Vagina (tissue), 2 donors: ENCODE measurements at regions not wholly inside any gene's neighbourhood (a gene's known extent, or its start where the extent isn't known, plus 50 kb on each side); places are given as distances from the start of the nearest gene placed in this dataset.
"Not testable (repeated sequence)": the region's sequence is repeated elsewhere in the genome, so short reads cannot be mapped to it uniquely, and the experiment has no call there.

Experiments
- DNase-seq, 2 donors: peaks; one replicate each; pipeline ENCODE4 v3.0.0-alpha.2; 2017; ENCODE audit errors: extremely low spot score in 2 of 2
- H3K27ac ChIP-seq: fragments of 200-600 bp; sonication (generic); one replicate; pipeline ENCODE4 v1.5.1; 2019
- H3K27me3 ChIP-seq: fragments of 200-600 bp; sonication (generic); one replicate; pipeline ENCODE4 v1.5.1; 2019
- H3K36me3 ChIP-seq, 2 donors: fragments of 200-600 bp; sonication (generic); one replicate each; pipeline ENCODE4 v1.5.1; 2017 to 2019
- H3K4me1 ChIP-seq: fragments of 200-600 bp; sonication (generic); one replicate; pipeline ENCODE4 v1.5.1; 2019
- H3K4me3 ChIP-seq, 2 donors: fragments of 200-600 bp; sonication (generic); 1 replicate in 1 of 2; 2 replicates in 1 of 2; pipeline ENCODE4 v1.5.1; 2016 to 2019
- H3K9me3 ChIP-seq: fragments of 200-600 bp; sonication (generic); one replicate; pipeline ENCODE4 v1.5.1; 2019
- POLR2A ChIP-seq, 2 donors: fragments of 450-650 bp; IDR thresholded peaks; one replicate each; pipeline ENCODE4 v1.6.1; 2017; ENCODE audit warnings: antibody characterized with exemption in 2 of 2, mild to moderate bottlenecking in 2 of 2, moderate library complexity in 2 of 2
- POLR2AphosphoS5 ChIP-seq, 2 donors: sonication (generic); formaldehyde crosslinking; IDR thresholded peaks; one replicate each; pipeline ENCODE4 v1.9.0; 2017; ENCODE audit warnings: antibody characterized with exemption in 2 of 2, mild to moderate bottlenecking in 2 of 2, low read depth in 1 of 2; ENCODE audit not compliant: insufficient read depth in 1 of 2
- intact Hi-C: fragments of 100-400 bp; cut with DNase I; formaldehyde crosslinking; loops from one replicate; pipeline ENCODE4 v1.15.1; 2023
- TF ChIP-seq, protein P1 (sequence below), 3 experiments: fragments of 450-650 bp in 2 of 3; fragments of 200-600 bp in 1 of 3; sonication (generic) in 1 of 3; IDR thresholded peaks; one replicate each; pipeline ENCODE4 v1.5.1; 2017 to 2019; ENCODE audit warnings: antibody characterized with exemption in 3 of 3, mild to moderate bottlenecking in 2 of 3, moderate library complexity in 2 of 3

DNA sequence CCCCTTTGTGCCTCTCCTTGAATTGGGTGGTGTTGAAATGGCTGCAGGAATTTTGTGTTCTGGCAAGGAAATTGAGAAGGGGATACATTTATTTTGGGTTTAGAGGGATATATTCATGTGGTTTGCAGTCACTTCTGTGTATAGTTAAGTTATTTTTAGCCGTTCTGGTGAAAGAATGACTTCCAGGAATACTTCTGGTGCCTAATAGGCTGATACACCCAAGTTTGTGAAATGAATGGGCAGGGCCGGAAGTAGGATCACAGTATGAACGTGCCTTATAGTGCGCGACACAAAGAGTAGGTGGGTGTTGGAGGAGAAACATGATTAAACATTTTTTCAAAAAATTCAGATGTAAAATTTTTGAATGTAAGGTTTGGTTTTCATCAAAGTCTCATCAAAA lies 168.6 kb upstream of the ATP5MC3 start:
- no peaks in the 10 kb centered on the region for H3K36me3 ChIP-seq
- H3K27me3 ChIP-seq: no peaks in the 10 kb centered on the region
- TF ChIP-seq, protein P1, sequence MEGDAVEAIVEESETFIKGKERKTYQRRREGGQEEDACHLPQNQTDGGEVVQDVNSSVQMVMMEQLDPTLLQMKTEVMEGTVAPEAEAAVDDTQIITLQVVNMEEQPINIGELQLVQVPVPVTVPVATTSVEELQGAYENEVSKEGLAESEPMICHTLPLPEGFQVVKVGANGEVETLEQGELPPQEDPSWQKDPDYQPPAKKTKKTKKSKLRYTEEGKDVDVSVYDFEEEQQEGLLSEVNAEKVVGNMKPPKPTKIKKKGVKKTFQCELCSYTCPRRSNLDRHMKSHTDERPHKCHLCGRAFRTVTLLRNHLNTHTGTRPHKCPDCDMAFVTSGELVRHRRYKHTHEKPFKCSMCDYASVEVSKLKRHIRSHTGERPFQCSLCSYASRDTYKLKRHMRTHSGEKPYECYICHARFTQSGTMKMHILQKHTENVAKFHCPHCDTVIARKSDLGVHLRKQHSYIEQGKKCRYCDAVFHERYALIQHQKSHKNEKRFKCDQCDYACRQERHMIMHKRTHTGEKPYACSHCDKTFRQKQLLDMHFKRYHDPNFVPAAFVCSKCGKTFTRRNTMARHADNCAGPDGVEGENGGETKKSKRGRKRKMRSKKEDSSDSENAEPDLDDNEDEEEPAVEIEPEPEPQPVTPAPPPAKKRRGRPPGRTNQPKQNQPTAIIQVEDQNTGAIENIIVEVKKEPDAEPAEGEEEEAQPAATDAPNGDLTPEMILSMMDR (IDR thresholded peaks at IDR 0.05): no peak
- TF ChIP-seq POLR2A (IDR thresholded peaks at IDR 0.05): no peak
- no peak overlapping the region for H3K4me3 ChIP-seq
- H3K4me1 ChIP-seq: peaks cover 6% of the 10 kb centered on the region
- no peak for DNase-seq
- H3K9me3 ChIP-seq: no peaks in the 10 kb centered on the region
- H3K27ac ChIP-seq: no peak overlapping the region
- intact Hi-C loops: no loop called here

DNA sequence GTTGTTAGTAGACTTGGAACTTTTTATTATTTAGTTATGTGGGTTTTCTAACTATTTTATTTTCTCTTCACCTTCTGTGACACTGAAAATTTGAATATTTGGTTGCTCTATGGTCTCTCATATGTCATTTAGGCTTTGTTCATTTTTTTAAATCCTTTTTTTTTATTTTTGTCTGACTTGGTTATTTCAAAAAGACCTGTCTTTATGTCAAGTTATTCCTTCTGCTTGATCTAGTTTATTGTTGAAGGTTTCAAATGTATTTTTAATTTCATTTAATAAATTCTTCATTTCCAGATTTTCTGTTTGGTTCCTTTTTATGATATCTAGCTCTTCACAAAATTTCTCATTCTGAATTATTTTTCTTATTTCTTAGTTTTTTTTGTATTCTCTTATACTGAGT lies 160.6 kb upstream of the ATP5MC3 start:
- H3K9me3 ChIP-seq: no peaks in the 10 kb centered on the region
- H3K4me1 ChIP-seq: no peaks in the 10 kb centered on the region
- H3K4me3 ChIP-seq: no peak overlapping the region
- intact Hi-C loops: no loop called here
- DNase-seq: no peak
- H3K27me3 ChIP-seq: no peaks in the 10 kb centered on the region
- H3K36me3 ChIP-seq: no peaks in the 10 kb centered on the region
- H3K27ac ChIP-seq: no peak overlapping the region
- no peak for TF ChIP-seq POLR2A (IDR thresholded peaks at IDR 0.05)
- no peak for TF ChIP-seq POLR2AphosphoS5 (IDR thresholded peaks at IDR 0.05; ENCODE audit: insufficient read depth in 1 of 2, low read depth in 1 of 2)
- TF ChIP-seq, protein P1 (IDR thresholded peaks at IDR 0.05): no peak

DNA sequence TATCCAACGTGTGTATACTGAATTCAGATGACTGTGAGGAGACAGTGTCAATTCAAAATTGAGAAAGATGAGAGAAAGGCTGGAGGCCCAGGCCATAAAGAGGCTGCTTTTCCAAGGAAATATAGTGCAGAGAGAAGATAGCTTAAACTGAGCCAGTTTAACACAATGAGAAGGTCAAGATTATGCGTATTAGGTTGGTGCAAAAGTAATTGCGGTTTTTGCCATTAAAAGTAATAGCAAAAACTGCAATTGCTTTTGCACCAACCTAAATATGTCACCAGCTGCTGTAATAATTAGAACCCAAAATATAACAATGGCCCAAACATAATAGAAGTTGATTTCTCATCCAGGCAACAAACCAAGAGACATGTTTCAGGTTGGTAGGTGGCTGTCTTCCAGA lies 148.7 kb upstream of the ATP5MC3 start:
- no peaks in the 10 kb centered on the region for H3K4me1 ChIP-seq
- TF ChIP-seq, protein P1 (IDR thresholded peaks at IDR 0.05): no peak
- TF ChIP-seq POLR2A (IDR thresholded peaks at IDR 0.05): no peak
- TF ChIP-seq POLR2AphosphoS5 (IDR thresholded peaks at IDR 0.05; ENCODE audit: insufficient read depth in 1 of 2, low read depth in 1 of 2): no peak
- DNase-seq: no peak
- H3K9me3 ChIP-seq: no peaks in the 10 kb centered on the region
- H3K27ac ChIP-seq: no peak overlapping the region
- no peak overlapping the region for H3K4me3 ChIP-seq
- H3K27me3 ChIP-seq: no peaks in the 10 kb centered on the region
- intact Hi-C loops: no loop called here
- H3K36me3 ChIP-seq: no peaks in the 10 kb centered on the region

DNA sequence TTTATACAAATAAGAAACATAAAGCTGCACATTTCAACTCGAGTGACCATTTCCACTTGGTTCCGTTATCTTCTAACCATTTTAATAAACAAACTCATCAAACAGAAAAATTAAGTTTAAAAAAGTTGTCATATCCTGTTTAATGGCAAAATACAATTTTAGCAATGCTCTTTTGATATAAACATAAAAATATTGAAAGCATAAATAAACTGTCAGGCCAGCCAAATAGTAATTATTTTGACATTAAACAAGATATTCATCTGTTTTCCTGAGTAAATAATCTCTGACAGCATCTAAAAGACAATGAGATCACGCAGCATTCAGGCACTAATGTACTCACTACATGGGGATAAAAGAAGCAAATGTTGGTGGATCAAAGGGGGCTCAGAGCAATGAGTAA lies 145.3 kb upstream of the ATP5MC3 start:
- no peaks in the 10 kb centered on the region for H3K27me3 ChIP-seq
- no peak for DNase-seq
- H3K9me3 ChIP-seq: no peaks in the 10 kb centered on the region
- intact Hi-C loops: no loop called here
- H3K4me3 ChIP-seq: no peak overlapping the region
- no peaks in the 10 kb centered on the region for H3K36me3 ChIP-seq
- TF ChIP-seq, protein P1 (IDR thresholded peaks at IDR 0.05): no peak
- no peak for TF ChIP-seq POLR2AphosphoS5 (IDR thresholded peaks at IDR 0.05; ENCODE audit: insufficient read depth in 1 of 2, low read depth in 1 of 2)
- no peak for TF ChIP-seq POLR2A (IDR thresholded peaks at IDR 0.05)
- no peak overlapping the region for H3K27ac ChIP-seq
- no peaks in the 10 kb centered on the region for H3K4me1 ChIP-seq

DNA sequence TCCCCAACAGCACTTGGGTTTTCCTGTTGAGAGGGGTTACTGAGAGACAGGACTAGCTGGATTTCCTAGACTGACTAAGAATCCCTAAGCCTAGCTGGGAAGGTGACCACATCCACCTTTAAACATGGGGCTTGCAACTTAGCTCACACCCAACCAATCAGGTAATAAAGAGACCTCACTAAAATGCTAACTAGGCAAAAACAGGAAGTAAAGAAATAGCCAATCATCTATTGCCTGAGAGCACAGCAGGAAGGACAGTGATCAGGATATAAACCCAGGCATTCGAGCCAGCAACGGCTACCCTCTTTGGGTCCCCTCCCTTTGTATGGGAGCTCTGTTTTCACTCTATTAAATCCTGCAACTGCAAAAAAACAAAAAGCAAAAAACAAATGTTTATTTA lies 144.7 kb upstream of the ATP5MC3 start:
- H3K27ac ChIP-seq, H3K27me3 ChIP-seq, DNase-seq, H3K36me3 ChIP-seq, H3K9me3 ChIP-seq, intact Hi-C loops, H3K4me1 ChIP-seq, H3K4me3 ChIP-seq: not testable (repeated sequence)

DNA sequence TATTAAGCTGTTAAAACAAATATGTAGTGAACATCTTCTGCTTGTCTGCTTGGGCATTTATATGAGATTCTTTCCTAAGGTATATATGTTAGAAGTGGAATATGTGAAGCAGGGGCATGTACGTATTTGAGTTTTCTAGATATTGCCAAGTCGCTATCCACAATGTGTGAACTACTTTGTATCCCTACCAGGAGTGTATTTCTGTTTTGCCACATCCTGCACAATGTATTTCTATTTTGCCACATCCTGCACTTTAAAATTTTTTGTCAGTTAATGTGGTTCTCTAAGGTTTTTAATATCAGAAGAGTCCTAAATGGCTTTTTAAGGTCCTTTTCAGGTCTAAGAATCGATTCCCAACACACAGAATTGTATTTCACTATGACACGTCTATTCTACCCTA lies 141.7 kb upstream of the ATP5MC3 start:
- H3K9me3 ChIP-seq: no peaks in the 10 kb centered on the region

More for the DNA sequence above, 141.7 kb upstream of the ATP5MC3 start:
- Histone ChIP-seq H3K27ac (no peak overlapping the region), H3K36me3 (no peaks in the 10 kb centered on the region), H3K27me3 (no peaks in the 10 kb centered on the region), H3K4me1 (no peaks in the 10 kb centered on the region), H3K4me3 (no peak overlapping the region)
- no peak for TF ChIP-seq POLR2AphosphoS5 (IDR thresholded peaks at IDR 0.05; ENCODE audit: insufficient read depth in 1 of 2, low read depth in 1 of 2)
- TF ChIP-seq POLR2A (IDR thresholded peaks at IDR 0.05): no peak
- TF ChIP-seq, protein P1 (IDR thresholded peaks at IDR 0.05): no peak
- DNase-seq: no peak
- intact Hi-C loops: no loop called here
